ENCODE measurements at regions not wholly inside any gene's neighbourhood (a gene's known extent, or its start where the extent isn't known, plus 50 kb on each side); places are given as distances from the start of the nearest gene placed in this dataset.

DNA sequence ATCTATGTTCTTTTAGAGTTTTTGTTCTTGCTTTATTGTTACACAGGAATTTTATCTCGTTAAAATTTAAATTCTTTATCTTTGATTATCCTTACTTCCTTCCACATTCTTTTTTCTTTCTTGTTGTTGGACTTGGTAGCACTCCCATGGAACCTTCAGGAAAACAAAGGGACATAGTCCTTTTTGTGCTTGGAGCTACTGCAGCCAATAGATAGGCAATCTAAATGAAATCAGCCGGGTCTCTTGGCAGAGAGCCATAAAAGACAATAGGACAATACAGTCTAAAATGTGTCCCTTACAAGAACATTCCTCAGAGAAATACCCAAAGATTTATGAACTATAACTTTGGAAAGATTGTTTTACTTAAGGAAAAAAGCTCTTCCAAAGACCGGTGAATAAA lies 548.1 kb upstream of the C9orf72 start:
- H3K4me3 ChIP-seq (ENCODE audit: low read length) = no peak overlapping the region
- no peak overlapping the region for H3K9ac ChIP-seq (ENCODE audit: extremely low read depth, low read length, poor library complexity, severe bottlenecking)
- H3K27ac ChIP-seq (ENCODE audit: low read depth, low read length) = no peak overlapping the region
- WGBS, 2 experiments (ENCODE audit: insufficient coverage in 1 of 2, insufficient read length in 1 of 2) = 84% methylated on average over 3 of the region's 3 CpGs; no CpG with 5 or more reads in 1 of the 2 experiments
- Mint-ChIP-seq H3K4me1 (peaks cover 19% of the 10 kb centered on the region), H3K36me3 (ENCODE audit: low read depth) (no peaks in the 10 kb centered on the region), H3K9me3 (no peaks in the 10 kb centered on the region), H3K27me3 (ENCODE audit: insufficient read depth) (no peaks in the 10 kb centered on the region), H3K4me3 (no peak overlapping the region), H3K27ac (no peak overlapping the region)
- no peaks in the 10 kb centered on the region for H3K27me3 ChIP-seq (ENCODE audit: control insufficient read depth, insufficient read depth, low read length, poor library complexity, severe bottlenecking)
- no peaks in the 10 kb centered on the region for H3K4me1 ChIP-seq (ENCODE audit: control insufficient read depth, insufficient read depth, low read length)
- no peaks in the 10 kb centered on the region for H3K9me3 ChIP-seq (ENCODE audit: control insufficient read depth, low read length)
- H3K36me3 ChIP-seq (ENCODE audit: control insufficient read depth, insufficient read depth, low read length) = no peaks in the 10 kb centered on the region
- TF ChIP-seq, protein P1, sequence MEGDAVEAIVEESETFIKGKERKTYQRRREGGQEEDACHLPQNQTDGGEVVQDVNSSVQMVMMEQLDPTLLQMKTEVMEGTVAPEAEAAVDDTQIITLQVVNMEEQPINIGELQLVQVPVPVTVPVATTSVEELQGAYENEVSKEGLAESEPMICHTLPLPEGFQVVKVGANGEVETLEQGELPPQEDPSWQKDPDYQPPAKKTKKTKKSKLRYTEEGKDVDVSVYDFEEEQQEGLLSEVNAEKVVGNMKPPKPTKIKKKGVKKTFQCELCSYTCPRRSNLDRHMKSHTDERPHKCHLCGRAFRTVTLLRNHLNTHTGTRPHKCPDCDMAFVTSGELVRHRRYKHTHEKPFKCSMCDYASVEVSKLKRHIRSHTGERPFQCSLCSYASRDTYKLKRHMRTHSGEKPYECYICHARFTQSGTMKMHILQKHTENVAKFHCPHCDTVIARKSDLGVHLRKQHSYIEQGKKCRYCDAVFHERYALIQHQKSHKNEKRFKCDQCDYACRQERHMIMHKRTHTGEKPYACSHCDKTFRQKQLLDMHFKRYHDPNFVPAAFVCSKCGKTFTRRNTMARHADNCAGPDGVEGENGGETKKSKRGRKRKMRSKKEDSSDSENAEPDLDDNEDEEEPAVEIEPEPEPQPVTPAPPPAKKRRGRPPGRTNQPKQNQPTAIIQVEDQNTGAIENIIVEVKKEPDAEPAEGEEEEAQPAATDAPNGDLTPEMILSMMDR (conservative IDR thresholded peaks at IDR 0.05) = no peak
- no peak for DNase-seq

GRCh38 chr9:28124917-28125316 lies 551.6 kb upstream of the C9orf72 start:
- Mint-ChIP-seq H3K27ac (no peak overlapping the region), H3K4me1 (peaks cover 19% of the 10 kb centered on the region), H3K27me3 (ENCODE audit: insufficient read depth) (no peaks in the 10 kb centered on the region), H3K9me3 (no peaks in the 10 kb centered on the region), H3K4me3 (no peak overlapping the region), H3K36me3 (ENCODE audit: low read depth) (no peaks in the 10 kb centered on the region)
- no peak for DNase-seq
- Histone ChIP-seq H3K4me1 (ENCODE audit: control insufficient read depth, insufficient read depth, low read length) (peaks cover 5% of the 10 kb centered on the region), H3K4me3 (ENCODE audit: low read length) (no peak overlapping the region), H3K27me3 (ENCODE audit: control insufficient read depth, insufficient read depth, low read length, poor library complexity, severe bottlenecking) (no peaks in the 10 kb centered on the region), H3K36me3 (ENCODE audit: control insufficient read depth, insufficient read depth, low read length) (no peaks in the 10 kb centered on the region), H3K9me3 (ENCODE audit: control insufficient read depth, low read length) (no peaks in the 10 kb centered on the region), H3K27ac (ENCODE audit: low read depth, low read length) (no peak overlapping the region), H3K9ac (ENCODE audit: extremely low read depth, low read length, poor library complexity, severe bottlenecking) (no peak overlapping the region)
- TF ChIP-seq, protein P1 (conservative IDR thresholded peaks at IDR 0.05) = no peak

DNA sequence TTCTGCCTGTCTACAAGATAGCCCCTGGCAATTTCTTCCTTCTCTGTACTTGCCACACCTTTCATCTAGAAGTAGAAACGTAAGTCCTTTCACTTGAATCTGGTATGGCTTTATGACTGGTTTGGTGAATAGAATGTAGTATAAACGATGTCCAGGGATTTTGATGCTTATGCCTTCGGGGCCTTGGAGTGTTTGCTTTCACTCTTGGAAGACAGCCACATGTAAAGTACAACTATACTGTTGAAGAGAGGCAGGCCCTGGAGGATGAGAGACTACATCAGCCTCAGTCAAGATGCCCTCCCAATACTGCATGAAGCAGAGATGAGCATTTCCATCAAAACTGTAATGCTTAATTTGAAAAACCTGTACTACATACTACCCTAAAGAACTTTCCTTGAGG lies 553.8 kb upstream of the C9orf72 start:
- Mint-ChIP-seq H3K9me3 (no peaks in the 10 kb centered on the region), H3K27ac (no peak overlapping the region), H3K4me3 (no peak overlapping the region), H3K27me3 (ENCODE audit: insufficient read depth) (no peaks in the 10 kb centered on the region), H3K36me3 (ENCODE audit: low read depth) (no peaks in the 10 kb centered on the region), H3K4me1 (peaks cover 10% of the 10 kb centered on the region)
- TF ChIP-seq, protein P1 (conservative IDR thresholded peaks at IDR 0.05) = no peak
- Histone ChIP-seq H3K4me1 (ENCODE audit: control insufficient read depth, insufficient read depth, low read length) (peaks cover 5% of the 10 kb centered on the region), H3K27me3 (ENCODE audit: control insufficient read depth, insufficient read depth, low read length, poor library complexity, severe bottlenecking) (no peaks in the 10 kb centered on the region), H3K9ac (ENCODE audit: extremely low read depth, low read length, poor library complexity, severe bottlenecking) (no peak overlapping the region), H3K4me3 (ENCODE audit: low read length) (no peak overlapping the region), H3K27ac (ENCODE audit: low read depth, low read length) (no peak overlapping the region), H3K9me3 (ENCODE audit: control insufficient read depth, low read length) (no peaks in the 10 kb centered on the region), H3K36me3 (ENCODE audit: control insufficient read depth, insufficient read depth, low read length) (no peaks in the 10 kb centered on the region)
- 91 to 100% methylated on average over 1 to 3 of the region's 3 CpGs for WGBS, 2 experiments (ENCODE audit: insufficient coverage in 1 of 2, insufficient read length in 1 of 2)
- DNase-seq = no peak
